AG04449 (cell line): ENCODE measurements at regions not wholly inside any gene's neighbourhood (a gene's known extent, or its start where the extent isn't known, plus 50 kb on each side); places are given as distances from the start of the nearest gene placed in this dataset.
"Not testable (repeated sequence)": the region's sequence is repeated elsewhere in the genome, so short reads cannot be mapped to it uniquely, and the experiment has no call there.

ENCODE experiments used
- CTCF ChIA-PET: fragments of 350-600 bp; formaldehyde crosslinking; extraction: SDS; loops from one replicate; lab custom pipeline; 2021; ENCODE audit warnings: antibody characterized with exemption; lab: Yijun Ruan, JAX
- POLR2A ChIA-PET: fragments of 400-600, 350-600 bp; formaldehyde crosslinking; extraction: SDS; loops from one replicate; lab custom pipeline; 2020; ENCODE audit warnings: antibody characterized with exemption, inconsistent platforms; lab: Yijun Ruan, JAX
- DNase-seq: peaks from one replicate; pipeline ENCODE4 v3.0.0-alpha.2; 2010; ENCODE audit warnings: low read depth, low spot score
- H3K4me3 ChIP-seq: 2 replicates; pipeline ENCODE4 v1.5.1; 2011; ENCODE audit warnings: low read depth, mild to moderate bottlenecking, control low read depth, low read length
- TF ChIP-seq, protein P1 (sequence below): IDR thresholded peaks from one replicate; pipeline ENCODE4 v1.5.1; 2011; ENCODE audit warnings: mild to moderate bottlenecking, moderate library complexity, low read length, control low read depth, inconsistent platforms; ENCODE audit not compliant: insufficient read depth; ENCODE audit errors: missing control alignments

DNA sequence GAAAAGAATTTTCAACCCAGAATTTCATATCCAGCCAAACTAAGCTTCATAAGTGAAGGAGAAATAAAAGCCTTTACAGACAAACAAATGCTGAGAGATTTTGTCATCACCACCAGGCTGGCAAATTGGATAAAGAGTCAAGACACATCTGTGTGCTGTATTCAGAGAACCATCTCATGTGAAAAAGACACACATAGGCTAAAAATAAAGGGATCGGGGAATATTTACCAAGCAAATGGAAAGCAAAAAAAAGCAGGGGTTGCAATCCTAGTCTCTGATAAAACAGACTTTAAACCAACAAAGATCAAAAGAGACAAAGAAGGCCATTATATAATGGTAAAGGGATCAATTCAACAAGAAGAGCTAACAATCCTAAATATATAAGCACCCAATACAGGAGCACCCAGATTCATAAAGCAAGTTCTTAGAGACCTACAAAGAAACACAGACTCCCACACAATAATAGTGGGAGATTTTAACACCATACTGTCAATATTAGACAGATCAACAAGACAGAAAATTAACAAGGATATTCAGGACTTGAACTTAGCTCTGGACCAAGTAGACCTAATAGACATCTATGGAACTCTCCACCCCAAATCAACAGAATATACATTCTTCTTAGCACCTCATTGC is 55.9 kb upstream of the ACSM6 start:
- DNase-seq, H3K4me3 ChIP-seq, CTCF ChIA-PET, POLR2A ChIA-PET: not testable (repeated sequence)

DNA sequence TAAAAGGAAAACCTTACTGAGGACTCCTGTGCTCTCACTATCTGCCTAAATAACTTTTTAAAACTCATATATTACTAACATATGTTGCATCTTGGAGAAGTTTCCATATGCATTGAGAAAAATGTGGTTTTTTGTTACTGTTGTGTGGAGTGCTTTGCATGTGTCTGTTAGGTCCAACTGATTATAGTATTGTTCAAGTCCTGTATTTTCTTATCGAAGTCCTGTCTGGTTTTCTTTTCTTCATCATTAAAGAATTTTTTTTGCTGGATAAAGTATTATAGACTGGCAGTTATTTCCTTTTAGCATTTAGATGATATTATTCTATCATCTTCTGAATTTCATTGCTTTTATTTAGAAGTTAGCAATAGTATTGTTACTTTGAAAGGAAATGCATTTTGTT is 59.5 kb upstream of the ACSM6 start:
- ChIA-PET CTCF (interaction anchor here (1.1 to 2.6 kb wide), 7 partner anchors 11 to 707 kb away, joined by 3 to 27 read pairs (median 4); no protein-coding TSS in a partner anchor), POLR2A (no interaction called here)
- no peak for DNase-seq
- TF ChIP-seq, protein P1, sequence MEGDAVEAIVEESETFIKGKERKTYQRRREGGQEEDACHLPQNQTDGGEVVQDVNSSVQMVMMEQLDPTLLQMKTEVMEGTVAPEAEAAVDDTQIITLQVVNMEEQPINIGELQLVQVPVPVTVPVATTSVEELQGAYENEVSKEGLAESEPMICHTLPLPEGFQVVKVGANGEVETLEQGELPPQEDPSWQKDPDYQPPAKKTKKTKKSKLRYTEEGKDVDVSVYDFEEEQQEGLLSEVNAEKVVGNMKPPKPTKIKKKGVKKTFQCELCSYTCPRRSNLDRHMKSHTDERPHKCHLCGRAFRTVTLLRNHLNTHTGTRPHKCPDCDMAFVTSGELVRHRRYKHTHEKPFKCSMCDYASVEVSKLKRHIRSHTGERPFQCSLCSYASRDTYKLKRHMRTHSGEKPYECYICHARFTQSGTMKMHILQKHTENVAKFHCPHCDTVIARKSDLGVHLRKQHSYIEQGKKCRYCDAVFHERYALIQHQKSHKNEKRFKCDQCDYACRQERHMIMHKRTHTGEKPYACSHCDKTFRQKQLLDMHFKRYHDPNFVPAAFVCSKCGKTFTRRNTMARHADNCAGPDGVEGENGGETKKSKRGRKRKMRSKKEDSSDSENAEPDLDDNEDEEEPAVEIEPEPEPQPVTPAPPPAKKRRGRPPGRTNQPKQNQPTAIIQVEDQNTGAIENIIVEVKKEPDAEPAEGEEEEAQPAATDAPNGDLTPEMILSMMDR, result no peak
- no peak overlapping the region for H3K4me3 ChIP-seq

- TF ChIP-seq, protein P1, result no peak
- H3K4me3 ChIP-seq, result no peak overlapping the region
- ChIA-PET CTCF (interaction anchor here (0.9 to 2.6 kb wide), 11 partner anchors 9 to 708 kb away, joined by 3 to 27 read pairs (median 5); no protein-coding TSS in a partner anchor), POLR2A (no interaction called here)
- DNase-seq, result no peak
Observed at GRCh38 chr10:95133997-95134396, 60.0 kb upstream of the ACSM6 start.

- peak; percentile 19 for DNase-seq
- POLR2A ChIA-PET, result no interaction called here
- CTCF ChIA-PET, result interaction anchor here (0.6 to 2.6 kb wide), 16 partner anchors 10 to 709 kb away, joined by 3 to 27 read pairs (median 4); no protein-coding TSS in a partner anchor
- no peak overlapping the region for H3K4me3 ChIP-seq
- TF ChIP-seq, protein P1, result peak; percentile 79
Observed at GRCh38 chr10:95133016-95133752, 60.9 kb upstream of the ACSM6 start.

DNA sequence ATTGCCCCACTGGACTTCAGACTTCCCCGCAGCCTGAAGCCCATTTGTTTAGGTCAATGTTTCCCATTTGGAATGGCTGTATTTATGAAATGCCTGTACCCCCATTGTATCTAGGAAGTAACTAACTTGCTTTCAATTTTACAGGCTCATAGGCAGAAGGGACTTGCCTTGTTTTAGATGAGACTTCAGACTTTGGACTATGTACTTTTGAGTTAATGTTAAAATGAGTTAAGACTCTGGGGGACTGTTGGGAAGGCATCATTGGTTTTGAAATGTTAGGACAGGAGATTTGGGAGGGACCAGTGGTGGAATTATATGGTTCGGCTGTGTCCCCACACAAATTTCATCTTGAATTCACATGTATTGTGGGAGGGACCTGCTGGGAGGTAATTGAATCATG is 61.1 kb upstream of the CYP2C8 start:
- POLR2A ChIA-PET, CTCF ChIA-PET, DNase-seq, H3K4me3 ChIP-seq: not testable (repeated sequence)

DNA sequence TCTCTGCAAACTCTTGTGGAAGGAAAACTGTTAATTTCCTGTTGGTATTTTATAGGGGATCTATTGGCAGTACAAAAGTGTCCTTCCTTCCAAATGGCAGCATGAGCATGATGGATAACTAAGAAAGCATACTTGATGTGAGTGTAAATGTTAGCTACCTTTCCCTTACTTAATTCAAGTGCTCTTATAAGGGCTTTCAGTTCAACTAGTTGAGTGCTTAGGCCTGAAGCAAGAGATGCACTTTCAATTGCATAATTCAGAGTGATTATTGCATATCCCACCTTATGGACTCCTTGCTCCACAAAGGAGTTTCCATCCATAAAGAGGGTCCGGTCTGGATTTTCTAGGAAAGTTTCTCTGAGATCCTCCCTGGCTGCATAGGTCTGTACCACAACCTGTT is 56.3 kb upstream of the CYP2C8 start:
- POLR2A ChIA-PET, result no interaction called here
- CTCF ChIA-PET, result no interaction called here
- DNase-seq, result no peak
- H3K4me3 ChIP-seq, result no peak overlapping the region
- TF ChIP-seq, protein P1, result no peak

DNA sequence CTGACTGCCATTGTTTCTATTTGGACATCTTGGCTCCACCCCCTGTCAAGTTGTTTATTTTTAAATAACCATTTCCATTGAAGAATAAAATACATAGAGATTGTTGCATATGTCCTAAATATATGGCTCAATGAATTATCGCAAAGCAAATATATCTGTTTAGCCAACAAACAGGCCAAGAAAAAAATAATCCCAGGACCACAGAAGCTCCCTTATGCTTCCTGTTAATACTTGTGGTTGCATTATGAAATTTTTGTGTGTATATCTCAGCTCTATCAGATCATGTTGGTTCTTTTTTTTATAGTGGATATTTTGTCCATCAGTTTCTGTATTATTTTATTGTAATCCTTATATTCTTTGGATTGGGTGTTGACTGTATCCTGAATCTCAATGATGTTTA is 53.4 kb upstream of the CYP2C8 start:
- ChIA-PET POLR2A (no interaction called here), CTCF (no interaction called here)
- DNase-seq, result no peak
- no peak overlapping the region for H3K4me3 ChIP-seq
- TF ChIP-seq, protein P1, result no peak
